T-helper 2 cell treated with Interferon-gamma antibody and Interleukin-4, amounts not matched to agents 5 μg/mL and 100 μg/mL, for 36 hours (primary cell): ENCODE measurements at regions not wholly inside any gene's neighbourhood (a gene's known extent, or its start where the extent isn't known, plus 50 kb on each side); places are given as distances from the start of the nearest gene placed in this dataset.
"Not testable (repeated sequence)": the region's sequence is repeated elsewhere in the genome, so short reads cannot be mapped to it uniquely, and the experiment has no call there.

Experiments
- DNase-seq: peaks from one replicate; pipeline ENCODE4 v3.0.0; 2021; ENCODE audit warnings: low spot score
- H3K27ac Mint-ChIP-seq: one replicate; pipeline ENCODE4 v1.8.0; 2021; ENCODE audit warnings: mild to moderate bottlenecking, mixed read lengths
- H3K27me3 Mint-ChIP-seq: one replicate; pipeline ENCODE4 v1.8.0; 2021; ENCODE audit warnings: low read depth, mixed read lengths
- H3K36me3 Mint-ChIP-seq: one replicate; pipeline ENCODE4 v1.8.0; 2021; ENCODE audit warnings: low read depth, mixed read lengths
- H3K4me1 Mint-ChIP-seq: one replicate; pipeline ENCODE4 v1.8.0; 2021; ENCODE audit warnings: low read depth, mixed read lengths
- H3K4me3 Mint-ChIP-seq: one replicate; pipeline ENCODE4 v1.8.0; 2022; ENCODE audit warnings: mild to moderate bottlenecking, moderate library complexity, mixed read lengths
- H3K9me3 Mint-ChIP-seq: one replicate; pipeline ENCODE4 v1.8.0; 2021; ENCODE audit warnings: mixed read lengths

DNA sequence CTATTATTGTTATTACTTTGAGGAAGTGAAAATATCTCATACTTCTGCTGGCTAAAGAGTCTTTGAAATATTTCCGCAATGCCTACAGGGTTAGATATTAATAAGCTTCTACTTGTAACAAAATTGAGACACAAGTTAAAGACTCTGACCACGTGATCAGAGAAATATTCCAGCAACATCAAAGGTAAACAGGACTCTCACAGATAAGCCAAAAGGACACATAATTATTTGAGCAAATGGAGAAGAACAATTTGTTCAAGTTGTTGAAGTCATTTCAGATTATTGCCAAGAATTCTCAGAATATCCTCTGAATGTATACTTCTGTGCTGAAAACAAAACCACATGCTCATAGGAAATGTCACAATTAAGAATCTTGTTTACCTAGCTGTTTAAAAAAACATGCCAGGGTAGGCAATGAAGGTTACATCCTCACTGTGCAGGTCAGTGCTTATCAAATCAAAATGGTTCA lies 225.8 kb upstream of the ALCAM start:
- H3K27me3 Mint-ChIP-seq: no peaks in the 10 kb centered on the region
- H3K4me1 Mint-ChIP-seq: no peaks in the 10 kb centered on the region
- no peak overlapping the region for H3K27ac Mint-ChIP-seq
- no peaks in the 10 kb centered on the region for H3K36me3 Mint-ChIP-seq
- no peak for DNase-seq
- no peak overlapping the region for H3K4me3 Mint-ChIP-seq
- no peaks in the 10 kb centered on the region for H3K9me3 Mint-ChIP-seq

- Mint-ChIP-seq H3K27ac (no peak overlapping the region), H3K36me3 (no peaks in the 10 kb centered on the region), H3K4me3 (no peak overlapping the region), H3K27me3 (no peaks in the 10 kb centered on the region), H3K4me1 (no peaks in the 10 kb centered on the region), H3K9me3 (no peaks in the 10 kb centered on the region)
- no peak for DNase-seq
Measured at GRCh38 chr3:105144837-105145236, 221.9 kb upstream of the ALCAM start.

DNA sequence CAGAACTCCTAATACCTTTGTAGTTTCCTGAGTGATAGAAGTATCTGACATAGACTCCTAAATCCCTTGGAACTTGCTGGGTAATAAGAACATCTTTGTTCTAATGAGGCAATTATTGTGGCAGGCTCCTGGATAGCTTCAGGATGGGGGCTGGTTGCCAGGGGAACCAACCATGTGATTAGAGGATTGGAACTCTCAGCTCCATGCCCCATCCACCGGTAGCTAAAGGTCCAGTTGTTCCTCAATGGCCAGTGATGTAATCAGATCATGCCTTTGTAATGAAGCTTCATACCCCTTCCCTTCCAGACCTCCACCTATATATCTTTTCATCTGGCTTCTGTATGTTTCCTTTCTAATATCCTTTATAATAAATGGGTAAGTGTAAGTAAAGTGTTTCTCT lies 221.2 kb upstream of the ALCAM start:
- DNase-seq: no peak
- no peaks in the 10 kb centered on the region for H3K36me3 Mint-ChIP-seq
- H3K9me3 Mint-ChIP-seq: no peaks in the 10 kb centered on the region
- H3K4me1 Mint-ChIP-seq: no peaks in the 10 kb centered on the region
- no peak overlapping the region for H3K27ac Mint-ChIP-seq
- H3K4me3 Mint-ChIP-seq: no peak overlapping the region
- no peaks in the 10 kb centered on the region for H3K27me3 Mint-ChIP-seq

GRCh38 chr3:105149197-105149596 lies 217.5 kb upstream of the ALCAM start:
- DNase-seq, H3K36me3 Mint-ChIP-seq, H3K27me3 Mint-ChIP-seq, H3K4me1 Mint-ChIP-seq, H3K4me3 Mint-ChIP-seq, H3K9me3 Mint-ChIP-seq, H3K27ac Mint-ChIP-seq: not testable (repeated sequence)

DNA sequence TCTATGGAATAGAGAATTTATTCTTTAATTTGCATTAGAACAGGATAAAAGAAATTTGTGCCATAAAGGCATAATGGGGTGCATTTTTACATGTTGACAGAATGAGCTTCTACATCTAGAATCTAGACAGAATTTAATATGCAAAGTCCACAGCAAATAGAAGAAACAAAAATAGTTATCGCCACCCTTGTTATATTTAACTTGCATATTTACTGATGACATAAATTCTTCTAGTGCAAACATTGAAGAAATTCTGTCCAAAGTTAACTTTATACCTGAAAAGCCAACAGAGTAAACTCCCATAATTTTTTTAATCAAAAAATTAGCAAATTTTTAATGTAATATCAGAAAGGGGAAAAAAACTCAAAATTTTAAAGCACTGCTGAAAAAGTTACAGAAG lies 213.7 kb upstream of the ALCAM start:
- no peaks in the 10 kb centered on the region for H3K36me3 Mint-ChIP-seq
- H3K27me3 Mint-ChIP-seq: no peaks in the 10 kb centered on the region
- DNase-seq: no peak
- H3K27ac Mint-ChIP-seq: no peak overlapping the region
- H3K4me3 Mint-ChIP-seq: no peak overlapping the region
- H3K9me3 Mint-ChIP-seq: no peaks in the 10 kb centered on the region
- no peaks in the 10 kb centered on the region for H3K4me1 Mint-ChIP-seq

- no peaks in the 10 kb centered on the region for H3K36me3 Mint-ChIP-seq
- no peaks in the 10 kb centered on the region for H3K9me3 Mint-ChIP-seq
- DNase-seq: no peak
- no peak overlapping the region for H3K27ac Mint-ChIP-seq
- no peak overlapping the region for H3K4me3 Mint-ChIP-seq
- H3K4me1 Mint-ChIP-seq: no peaks in the 10 kb centered on the region
- H3K27me3 Mint-ChIP-seq: no peaks in the 10 kb centered on the region
Measured at GRCh38 chr3:105154692-105155091, 212.0 kb upstream of the ALCAM start.

DNA sequence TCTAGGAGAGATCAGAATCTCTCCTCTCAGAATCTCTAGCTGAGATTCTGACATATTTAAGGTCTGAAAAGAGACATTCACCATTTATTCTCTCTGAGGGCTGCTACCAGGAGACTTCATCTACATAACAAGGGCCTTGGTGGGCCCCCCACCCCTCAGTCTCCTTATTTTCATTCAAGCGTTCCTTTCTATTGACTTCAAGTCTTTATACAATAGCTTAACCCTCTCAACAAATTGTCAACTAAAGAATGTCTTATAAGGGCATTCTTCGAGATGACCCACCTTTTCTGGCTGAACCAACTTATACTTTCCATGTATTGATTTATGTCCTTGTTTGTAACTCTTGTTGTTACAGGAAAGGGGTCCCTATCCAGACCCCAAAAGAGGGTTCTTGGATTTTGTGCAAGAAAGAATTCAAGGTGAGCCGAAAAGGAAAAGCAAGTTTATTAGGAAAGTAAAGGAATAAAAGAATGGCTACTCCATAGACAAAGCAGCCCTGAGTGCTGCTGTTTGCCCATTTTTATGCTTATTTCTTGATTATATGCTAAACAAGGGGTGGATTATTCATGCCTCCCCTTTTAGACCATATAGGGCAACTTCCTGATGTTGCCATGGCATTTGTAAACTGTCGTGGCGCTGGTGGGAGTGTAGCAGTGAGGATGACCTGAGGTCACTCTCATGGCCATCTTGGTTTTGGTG lies 209.5 kb upstream of the ALCAM start:
- Mint-ChIP-seq H3K4me3 (no peak overlapping the region), H3K9me3 (no peaks in the 10 kb centered on the region), H3K27ac (no peak overlapping the region), H3K4me1 (no peaks in the 10 kb centered on the region), H3K27me3 (no peaks in the 10 kb centered on the region), H3K36me3 (no peaks in the 10 kb centered on the region)
- DNase-seq: no peak

GRCh38 chr3:105157766-105158085 lies 209.0 kb upstream of the ALCAM start:
- Mint-ChIP-seq H3K4me3 (no peak overlapping the region), H3K27me3 (no peaks in the 10 kb centered on the region), H3K27ac (no peak overlapping the region), H3K9me3 (no peaks in the 10 kb centered on the region), H3K36me3 (no peaks in the 10 kb centered on the region), H3K4me1 (no peaks in the 10 kb centered on the region)
- no peak for DNase-seq

- Mint-ChIP-seq H3K4me1 (no peaks in the 10 kb centered on the region), H3K9me3 (no peaks in the 10 kb centered on the region), H3K4me3 (no peak overlapping the region), H3K27ac (no peak overlapping the region), H3K27me3 (no peaks in the 10 kb centered on the region), H3K36me3 (no peaks in the 10 kb centered on the region)
- no peak for DNase-seq
Measured at GRCh38 chr3:105158286-105158685, 208.4 kb upstream of the ALCAM start.

DNA sequence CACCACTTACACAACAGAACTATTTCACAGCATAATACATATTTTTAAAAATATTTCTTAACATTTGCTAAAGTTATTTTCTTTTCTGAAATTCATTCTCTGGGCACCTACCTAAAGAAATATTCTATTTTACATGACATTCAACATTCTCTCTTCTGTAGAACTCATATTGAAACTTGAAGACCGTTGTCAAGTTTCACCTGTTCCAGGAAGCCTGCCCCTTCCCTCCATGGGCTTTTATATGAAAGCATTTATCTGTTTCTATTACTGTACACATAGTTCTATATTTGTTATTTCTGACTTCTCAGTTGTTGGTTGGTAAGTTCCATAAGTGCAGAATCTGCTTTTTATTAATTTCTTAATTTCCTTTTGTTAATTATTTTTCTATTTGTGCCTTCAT lies 204.3 kb upstream of the ALCAM start:
- DNase-seq: no peak
- H3K27ac Mint-ChIP-seq: no peak overlapping the region
- no peaks in the 10 kb centered on the region for H3K27me3 Mint-ChIP-seq
- H3K4me3 Mint-ChIP-seq: no peak overlapping the region
- H3K9me3 Mint-ChIP-seq: no peaks in the 10 kb centered on the region
- no peaks in the 10 kb centered on the region for H3K4me1 Mint-ChIP-seq
- H3K36me3 Mint-ChIP-seq: no peaks in the 10 kb centered on the region

- H3K27ac Mint-ChIP-seq: no peak overlapping the region
- DNase-seq: no peak
- no peaks in the 10 kb centered on the region for H3K27me3 Mint-ChIP-seq
- no peak overlapping the region for H3K4me3 Mint-ChIP-seq
- no peaks in the 10 kb centered on the region for H3K36me3 Mint-ChIP-seq
- H3K4me1 Mint-ChIP-seq: no peaks in the 10 kb centered on the region
- H3K9me3 Mint-ChIP-seq: no peaks in the 10 kb centered on the region
Measured at GRCh38 chr3:105166893-105167292, 199.8 kb upstream of the ALCAM start.

- H3K4me1 Mint-ChIP-seq: no peaks in the 10 kb centered on the region
- no peak for DNase-seq
- no peaks in the 10 kb centered on the region for H3K9me3 Mint-ChIP-seq
- H3K27me3 Mint-ChIP-seq: no peaks in the 10 kb centered on the region
- no peaks in the 10 kb centered on the region for H3K36me3 Mint-ChIP-seq
- H3K4me3 Mint-ChIP-seq: no peak overlapping the region
- H3K27ac Mint-ChIP-seq: no peak overlapping the region
Measured at GRCh38 chr3:105170423-105170822, 196.3 kb upstream of the ALCAM start.

DNA sequence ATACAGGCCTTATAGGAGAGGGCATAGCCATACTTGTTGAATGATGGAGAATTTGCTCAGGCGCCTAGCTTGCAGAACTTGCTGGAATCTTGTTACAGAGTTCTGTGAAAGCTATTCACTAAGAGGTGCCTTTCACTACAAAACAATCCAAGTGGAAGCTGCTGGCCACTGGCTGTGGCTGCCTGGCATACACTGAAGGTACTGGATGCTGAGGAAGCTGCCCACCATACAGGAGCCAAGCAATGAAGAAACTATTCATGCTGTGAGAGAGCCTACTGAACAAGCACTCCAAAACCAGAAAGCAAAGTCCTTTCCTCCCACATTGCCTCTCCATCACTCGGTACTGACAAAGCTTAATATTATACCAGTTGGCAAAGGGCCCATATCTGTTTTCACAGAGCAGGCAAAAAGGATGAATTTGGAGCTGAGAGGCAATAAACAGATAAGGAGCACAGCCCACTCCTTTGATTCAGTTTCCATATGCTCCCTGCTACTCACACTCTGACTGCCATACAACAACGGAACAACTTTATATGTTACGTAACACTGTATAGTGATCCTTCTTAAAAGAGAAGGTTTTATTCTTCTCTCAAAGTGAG lies 192.6 kb upstream of the ALCAM start:
- DNase-seq: no peak
- Mint-ChIP-seq H3K36me3 (no peaks in the 10 kb centered on the region), H3K4me3 (no peak overlapping the region), H3K27me3 (no peaks in the 10 kb centered on the region), H3K4me1 (no peaks in the 10 kb centered on the region), H3K27ac (no peak overlapping the region), H3K9me3 (no peaks in the 10 kb centered on the region)

- H3K27ac Mint-ChIP-seq: no peak overlapping the region
- H3K4me3 Mint-ChIP-seq: no peak overlapping the region
- no peaks in the 10 kb centered on the region for H3K27me3 Mint-ChIP-seq
- no peak for DNase-seq
- H3K9me3 Mint-ChIP-seq: no peaks in the 10 kb centered on the region
- no peaks in the 10 kb centered on the region for H3K4me1 Mint-ChIP-seq
- H3K36me3 Mint-ChIP-seq: no peaks in the 10 kb centered on the region
Measured at GRCh38 chr3:105177576-105177975, 189.1 kb upstream of the ALCAM start.

GRCh38 chr3:105187344-105187743 lies 179.4 kb upstream of the ALCAM start:
- Mint-ChIP-seq H3K27me3 (no peaks in the 10 kb centered on the region), H3K27ac (no peak overlapping the region), H3K4me1 (no peaks in the 10 kb centered on the region), H3K9me3 (no peaks in the 10 kb centered on the region), H3K4me3 (no peak overlapping the region), H3K36me3 (no peaks in the 10 kb centered on the region)
- DNase-seq: no peak
